ENCODE measurements at regions not wholly inside any gene's neighbourhood (a gene's known extent, or its start where the extent isn't known, plus 50 kb on each side); places are given as distances from the start of the nearest gene placed in this dataset.

DNA sequence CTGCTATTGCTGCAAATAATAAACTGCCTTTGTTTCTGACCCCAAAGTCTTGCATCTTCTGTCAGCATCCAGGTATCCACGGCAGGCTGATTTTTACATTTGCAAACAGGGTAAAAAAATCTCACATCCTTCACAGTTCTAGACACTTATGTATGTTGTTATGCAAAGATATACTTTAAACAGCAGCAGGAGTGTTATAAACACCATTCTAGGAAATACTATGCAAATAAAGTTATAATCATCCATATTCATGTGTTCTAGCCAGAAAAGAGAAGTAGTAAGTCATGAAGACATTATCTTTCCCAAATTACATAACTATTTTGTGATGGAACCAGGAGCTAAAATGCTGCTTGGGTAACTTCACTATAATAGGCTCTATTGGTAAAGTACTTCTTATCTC lies 534.2 kb downstream of the LTN1 start:
- Histone ChIP-seq H3K27ac (no peak overlapping the region), H3K27me3 (replicated peaks; ENCODE audit: insufficient read depth) (no peaks in the 10 kb centered on the region), H3K9me3 (no peaks in the 10 kb centered on the region), H3K4me1 (ENCODE audit: control insufficient read depth in 1 of 2, low read depth in 2 of 2) (no peaks in the 10 kb centered on the region), H3K36me3 (no peaks in the 10 kb centered on the region), H3K4me3 (no peak overlapping the region)
- ATAC-seq (ENCODE audit: insufficient number of reproducible peaks, low FRiP score, low read depth) (no peak), DNase-seq (ENCODE audit: low spot score) (no peak)
- TF ChIP-seq, protein P1, sequence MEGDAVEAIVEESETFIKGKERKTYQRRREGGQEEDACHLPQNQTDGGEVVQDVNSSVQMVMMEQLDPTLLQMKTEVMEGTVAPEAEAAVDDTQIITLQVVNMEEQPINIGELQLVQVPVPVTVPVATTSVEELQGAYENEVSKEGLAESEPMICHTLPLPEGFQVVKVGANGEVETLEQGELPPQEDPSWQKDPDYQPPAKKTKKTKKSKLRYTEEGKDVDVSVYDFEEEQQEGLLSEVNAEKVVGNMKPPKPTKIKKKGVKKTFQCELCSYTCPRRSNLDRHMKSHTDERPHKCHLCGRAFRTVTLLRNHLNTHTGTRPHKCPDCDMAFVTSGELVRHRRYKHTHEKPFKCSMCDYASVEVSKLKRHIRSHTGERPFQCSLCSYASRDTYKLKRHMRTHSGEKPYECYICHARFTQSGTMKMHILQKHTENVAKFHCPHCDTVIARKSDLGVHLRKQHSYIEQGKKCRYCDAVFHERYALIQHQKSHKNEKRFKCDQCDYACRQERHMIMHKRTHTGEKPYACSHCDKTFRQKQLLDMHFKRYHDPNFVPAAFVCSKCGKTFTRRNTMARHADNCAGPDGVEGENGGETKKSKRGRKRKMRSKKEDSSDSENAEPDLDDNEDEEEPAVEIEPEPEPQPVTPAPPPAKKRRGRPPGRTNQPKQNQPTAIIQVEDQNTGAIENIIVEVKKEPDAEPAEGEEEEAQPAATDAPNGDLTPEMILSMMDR (IDR thresholded peaks at IDR 0.05), result no peak

- DNase-seq (ENCODE audit: low spot score) (no peak), ATAC-seq (ENCODE audit: insufficient number of reproducible peaks, low FRiP score, low read depth) (no peak)
- Histone ChIP-seq H3K4me1 (ENCODE audit: control insufficient read depth in 1 of 2, low read depth in 2 of 2) (no peaks in the 10 kb centered on the region), H3K27me3 (replicated peaks; ENCODE audit: insufficient read depth) (no peaks in the 10 kb centered on the region), H3K4me3 (no peak overlapping the region), H3K9me3 (no peaks in the 10 kb centered on the region), H3K36me3 (no peaks in the 10 kb centered on the region), H3K27ac (no peak overlapping the region)
- TF ChIP-seq, protein P1 (IDR thresholded peaks at IDR 0.05), result no peak
These were observed 537.5 kb downstream of the LTN1 start for GRCh38 chr21:28455253-28455600.

- no peak overlapping the region for H3K27ac ChIP-seq
These were observed 538.0 kb downstream of the LTN1 start for GRCh38 chr21:28454564-28455252.

GRCh38 chr21:28447462-28447861 lies 545.2 kb downstream of the LTN1 start:
- H3K27ac ChIP-seq, result no peak overlapping the region
- TF ChIP-seq, protein P1 (IDR thresholded peaks at IDR 0.05), result no peak
- H3K36me3 ChIP-seq, result no peaks in the 10 kb centered on the region
- no peaks in the 10 kb centered on the region for H3K27me3 ChIP-seq (replicated peaks; ENCODE audit: insufficient read depth)
- H3K9me3 ChIP-seq, result no peaks in the 10 kb centered on the region
- DNase-seq (ENCODE audit: low spot score) (no peak), ATAC-seq (ENCODE audit: insufficient number of reproducible peaks, low FRiP score, low read depth) (no peak)
- H3K4me1 ChIP-seq (ENCODE audit: control insufficient read depth in 1 of 2, low read depth in 2 of 2), result peaks cover 0 to 12% of the 10 kb centered on the region in 2 donors
- no peak overlapping the region for H3K4me3 ChIP-seq

More at GRCh38 chr21:28454564-28455252, 538.0 kb downstream of the LTN1 start:
- Histone ChIP-seq H3K27me3 (replicated peaks; ENCODE audit: insufficient read depth) (no peaks in the 10 kb centered on the region), H3K36me3 (no peaks in the 10 kb centered on the region), H3K4me3 (no peak overlapping the region), H3K9me3 (no peaks in the 10 kb centered on the region), H3K4me1 (ENCODE audit: control insufficient read depth in 1 of 2, low read depth in 2 of 2) (no peaks in the 10 kb centered on the region)
- no peak for DNase-seq (ENCODE audit: low spot score)
- TF ChIP-seq, protein P1 (IDR thresholded peaks at IDR 0.05), result no peak
- no peak for ATAC-seq (ENCODE audit: insufficient number of reproducible peaks, low FRiP score, low read depth)

DNA sequence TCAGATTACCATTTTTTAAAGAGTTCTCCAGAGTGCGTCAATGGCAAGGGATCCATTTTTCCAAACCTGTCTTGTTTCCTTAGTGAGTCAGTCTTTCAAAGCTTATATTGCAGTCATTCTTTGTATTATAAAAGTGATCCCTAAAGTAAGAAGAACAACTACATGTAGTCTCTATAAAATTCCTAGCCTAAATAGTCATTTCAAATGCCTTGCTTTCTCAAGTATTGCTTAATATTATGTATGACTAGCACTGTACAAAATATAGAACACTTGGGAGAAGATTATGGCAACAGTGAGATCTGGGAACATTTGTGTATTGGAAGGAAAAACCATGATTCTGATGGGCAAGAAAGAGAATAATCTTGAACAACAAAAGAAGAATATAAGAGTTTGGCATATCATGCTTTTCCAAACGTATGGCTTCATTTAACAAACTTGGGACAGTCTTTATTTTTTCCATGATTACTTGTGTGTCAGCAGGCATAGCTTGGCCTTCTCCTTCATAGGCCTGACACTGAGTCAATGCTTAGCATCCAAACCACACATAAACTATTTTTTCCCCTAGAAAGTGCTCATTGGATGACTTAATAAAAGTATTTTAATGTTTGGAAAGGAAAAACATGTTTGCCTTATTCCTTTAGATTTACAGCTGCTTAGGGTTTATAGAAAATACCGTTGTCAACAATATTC lies 547.4 kb downstream of the LTN1 start:
- Histone ChIP-seq H3K36me3 (no peaks in the 10 kb centered on the region), H3K4me1 (ENCODE audit: control insufficient read depth in 1 of 2, low read depth in 2 of 2) (peaks cover 0 to 12% of the 10 kb centered on the region in 2 donors), H3K27ac (no peak overlapping the region), H3K9me3 (no peaks in the 10 kb centered on the region), H3K4me3 (no peak overlapping the region), H3K27me3 (replicated peaks; ENCODE audit: insufficient read depth) (no peaks in the 10 kb centered on the region)
- TF ChIP-seq, protein P1 (IDR thresholded peaks at IDR 0.05), result no peak
- ATAC-seq (ENCODE audit: insufficient number of reproducible peaks, low FRiP score, low read depth), result no peak
- DNase-seq (ENCODE audit: low spot score), result no peak

Measured in thoracic aorta (tissue), 2 donors.